NCI-H69 (cell line): ENCODE measurements at regions not wholly inside any gene's neighbourhood (a gene's known extent, or its start where the extent isn't known, plus 50 kb on each side); places are given as distances from the start of the nearest gene placed in this dataset.
A peak's percentile ranks its signal among the peaks of the same experiment; 100 is the strongest.
"Not testable (repeated sequence)": the region's sequence is repeated elsewhere in the genome, so short reads cannot be mapped to it uniquely, and the experiment has no call there.

ENCODE experiments used
- DNase-seq: peaks from one replicate; lab custom pipeline; 2025; lab: John Stamatoyannopoulos, UW

DNA sequence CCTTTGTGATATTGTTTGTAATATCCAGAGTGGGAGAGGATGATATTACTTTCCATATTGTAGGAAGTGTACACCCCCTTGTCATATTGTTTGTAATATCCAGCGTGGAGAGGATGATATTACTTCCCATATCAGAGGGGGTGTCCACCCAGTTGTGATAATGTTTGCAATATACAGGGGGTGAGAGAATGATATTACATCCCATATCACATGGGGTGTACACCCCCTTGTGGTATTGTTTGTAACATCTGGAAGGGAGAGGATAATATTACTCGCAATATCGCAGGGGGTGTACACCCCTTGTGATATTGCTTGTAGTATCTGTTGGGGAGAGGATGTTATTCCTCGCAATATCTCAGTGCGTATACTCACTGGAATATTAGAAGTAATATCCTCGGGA, 61.5 kb downstream of the PRSS23 start:
- DNase-seq, result peak; percentile 32

DNA sequence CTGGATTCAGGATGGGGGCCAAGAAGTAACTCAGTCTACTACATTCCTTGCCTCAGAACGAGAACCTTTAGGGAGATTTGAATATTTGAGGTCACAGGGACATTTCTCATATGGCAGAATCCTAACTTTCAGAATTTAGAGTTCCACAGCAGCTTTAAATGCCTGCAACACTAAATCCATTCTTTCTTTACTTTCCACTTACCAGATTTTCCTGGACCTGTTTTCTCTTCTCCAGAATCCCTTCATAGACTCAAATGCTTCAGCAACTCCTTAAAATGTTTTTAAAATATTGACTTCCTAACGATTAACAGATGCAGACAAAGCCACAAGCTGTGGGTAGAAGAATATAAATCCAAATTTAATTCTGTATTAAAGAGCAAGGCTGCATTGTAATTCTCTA, 63.1 kb downstream of the PRSS23 start:
- no peak for DNase-seq

DNA sequence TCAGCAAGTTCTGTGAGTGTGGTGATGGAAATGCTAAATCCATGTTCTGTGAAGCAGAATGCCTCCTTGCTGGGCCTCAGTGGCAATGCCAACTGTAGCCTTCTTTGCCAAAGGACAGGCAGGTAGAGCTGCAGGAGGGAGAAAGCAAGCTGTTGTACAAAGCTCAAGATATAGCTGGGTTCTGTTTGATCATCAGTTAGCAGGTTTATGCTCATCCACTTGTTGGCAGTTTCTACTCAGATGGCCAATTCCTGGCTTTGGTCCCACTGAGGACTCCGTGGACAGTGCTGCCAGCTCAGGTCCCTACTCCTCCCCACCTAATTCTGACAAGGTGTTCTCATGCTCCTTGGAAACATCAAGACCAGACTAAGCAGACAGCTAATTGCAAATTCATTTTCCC, 65.1 kb downstream of the PRSS23 start:
- no peak for DNase-seq

DNA sequence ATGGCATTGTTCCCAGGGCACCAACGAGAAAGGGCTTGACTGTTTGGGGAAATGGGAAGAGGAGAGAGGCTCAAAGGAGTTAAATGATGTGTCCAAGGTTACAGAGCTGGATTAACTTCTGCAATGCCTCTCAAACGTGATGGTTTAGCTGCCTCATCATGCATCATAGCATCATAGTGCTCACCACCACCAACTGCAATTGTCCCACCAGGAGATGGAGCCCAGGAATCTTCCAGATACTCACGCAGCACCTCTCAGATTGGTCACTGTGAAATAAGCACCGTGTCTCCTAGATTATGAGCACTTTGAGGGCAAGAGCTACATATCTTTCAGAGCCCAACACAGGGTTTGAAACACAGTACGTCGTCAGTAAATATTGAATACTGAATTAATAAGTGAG, 69.2 kb downstream of the PRSS23 start:
- no peak for DNase-seq

DNA sequence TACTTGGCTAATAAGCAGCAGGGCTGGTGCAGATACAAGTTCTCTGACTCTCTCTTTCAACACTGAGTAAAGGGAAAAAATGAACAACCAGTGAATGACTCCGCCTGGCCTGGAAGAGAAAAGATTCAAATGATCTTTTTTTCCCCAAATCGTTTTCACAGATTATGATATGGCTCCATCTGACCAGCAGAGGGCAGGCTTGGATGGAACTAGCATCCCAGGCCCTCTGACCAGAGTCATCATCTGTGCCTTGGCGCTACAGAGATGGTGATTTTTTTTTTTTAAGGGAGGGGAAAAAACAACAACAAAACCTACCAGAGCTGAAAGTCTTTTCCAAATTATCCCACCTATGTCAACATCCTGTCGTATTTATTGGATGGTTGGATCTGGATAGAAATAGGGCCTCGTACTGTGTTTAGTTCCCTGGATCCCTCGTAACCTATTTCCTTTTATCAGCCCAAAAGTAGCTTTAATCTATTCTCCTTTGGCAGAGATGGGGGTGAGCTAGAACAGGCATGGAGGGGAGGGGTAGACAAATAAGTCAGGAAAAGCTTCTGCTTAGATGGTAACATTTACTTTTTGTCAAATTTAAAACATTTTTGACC, 69.7 kb downstream of the PRSS23 start:
- peak; percentile 73 for DNase-seq

DNA sequence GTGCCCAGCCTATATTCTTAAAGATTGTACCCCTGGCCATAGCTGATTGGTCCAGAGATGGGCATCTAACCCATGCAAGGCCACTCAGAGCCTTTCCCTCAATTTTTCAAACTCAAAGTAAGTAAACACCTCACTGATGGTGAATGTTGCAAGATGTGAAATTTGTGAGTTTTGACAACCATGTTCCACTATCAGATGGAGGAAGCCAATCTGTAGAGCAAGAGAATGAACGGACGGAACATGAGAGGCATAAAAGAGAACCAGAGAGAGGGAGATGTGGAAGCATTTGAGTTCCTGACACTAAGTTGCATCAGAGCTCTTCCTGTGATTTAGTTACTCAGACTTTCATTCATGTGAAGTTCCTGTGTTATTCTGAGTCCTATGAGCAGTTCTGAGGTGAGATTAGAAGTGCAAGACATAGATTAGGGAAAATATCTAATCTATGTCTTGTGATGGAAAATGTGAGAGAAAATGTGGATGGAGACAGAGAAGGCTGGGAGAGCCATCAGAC, 73.3 kb downstream of the PRSS23 start:
- DNase-seq, result no peak

DNA sequence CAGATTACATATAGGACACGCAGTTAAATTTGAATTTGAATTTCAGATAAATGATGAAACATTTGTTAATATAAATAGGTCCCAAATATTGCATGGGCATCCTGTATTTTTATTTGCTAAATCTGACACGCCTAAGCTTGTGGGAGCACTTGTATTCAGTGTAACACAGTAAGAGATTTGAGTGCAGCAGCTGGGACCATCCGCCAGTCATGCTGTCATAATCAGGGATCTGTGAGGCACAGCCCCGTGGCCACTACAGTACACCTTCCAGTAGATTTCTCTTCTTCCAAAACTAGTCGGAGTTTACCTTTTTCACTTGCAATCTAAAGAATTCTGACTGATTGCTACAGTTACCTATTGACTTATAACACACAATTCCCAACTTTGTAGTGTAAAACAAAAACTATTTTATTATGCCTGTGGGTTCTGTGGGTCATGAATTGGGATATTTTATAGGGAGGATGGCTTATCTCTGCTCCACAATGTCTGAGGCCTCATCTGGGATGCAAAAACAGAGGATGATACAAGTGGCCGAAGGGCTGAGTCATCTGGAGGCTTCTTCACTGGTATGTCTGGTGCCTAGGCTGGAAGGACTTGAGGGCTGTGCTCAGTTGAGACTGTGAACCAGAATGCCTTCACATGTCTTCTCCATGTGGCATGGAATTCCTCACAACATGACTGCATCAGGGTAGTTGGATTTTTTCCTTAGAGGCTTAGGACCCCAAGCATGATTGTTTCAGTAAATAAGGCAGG, 74.1 kb downstream of the PRSS23 start:
- no peak for DNase-seq

DNA sequence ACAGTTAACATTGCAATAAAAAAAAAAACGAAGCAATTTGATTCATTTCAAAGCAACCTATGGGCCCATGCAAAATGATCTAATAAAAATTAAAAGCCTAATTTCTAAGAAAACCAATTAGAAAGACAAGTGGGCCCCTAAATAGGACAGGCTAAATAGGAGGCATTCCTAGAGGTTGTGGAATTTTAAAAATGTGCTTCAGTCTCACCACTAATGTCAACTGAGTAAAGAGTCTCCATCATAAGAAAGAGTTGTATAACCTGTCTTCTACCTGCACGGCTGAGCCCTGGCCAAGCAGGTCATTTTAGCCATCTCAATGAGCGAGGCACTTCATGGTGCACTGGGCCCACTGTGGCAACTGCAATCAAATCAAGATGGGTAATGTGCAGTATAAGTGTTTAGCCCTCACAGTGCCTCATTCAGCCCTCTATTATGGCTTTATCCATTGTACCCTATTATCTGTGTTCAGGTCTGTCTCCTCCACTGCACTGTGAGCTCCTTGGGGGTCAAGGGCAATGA, 76.4 kb downstream of the PRSS23 start:
- no peak for DNase-seq

DNA sequence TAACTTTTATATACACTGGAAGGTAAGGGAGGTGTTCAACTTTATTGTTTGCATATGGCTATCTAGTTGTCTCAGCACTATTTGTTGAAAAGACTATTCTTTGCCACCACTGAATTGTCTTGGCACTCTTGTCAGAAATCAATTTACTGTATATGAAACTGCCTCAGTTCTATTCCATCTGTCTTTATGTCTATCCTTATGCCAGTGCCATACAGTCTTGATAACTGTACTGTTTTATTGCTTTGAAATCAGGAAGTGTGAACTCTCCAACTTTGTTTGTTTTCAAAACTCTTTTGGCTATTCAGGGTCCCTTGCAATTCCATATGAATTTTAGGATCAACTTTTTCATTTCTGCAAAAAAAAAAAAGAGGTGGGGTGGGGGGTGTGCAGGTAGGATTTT, 77.2 kb downstream of the PRSS23 start:
- no peak for DNase-seq

DNA sequence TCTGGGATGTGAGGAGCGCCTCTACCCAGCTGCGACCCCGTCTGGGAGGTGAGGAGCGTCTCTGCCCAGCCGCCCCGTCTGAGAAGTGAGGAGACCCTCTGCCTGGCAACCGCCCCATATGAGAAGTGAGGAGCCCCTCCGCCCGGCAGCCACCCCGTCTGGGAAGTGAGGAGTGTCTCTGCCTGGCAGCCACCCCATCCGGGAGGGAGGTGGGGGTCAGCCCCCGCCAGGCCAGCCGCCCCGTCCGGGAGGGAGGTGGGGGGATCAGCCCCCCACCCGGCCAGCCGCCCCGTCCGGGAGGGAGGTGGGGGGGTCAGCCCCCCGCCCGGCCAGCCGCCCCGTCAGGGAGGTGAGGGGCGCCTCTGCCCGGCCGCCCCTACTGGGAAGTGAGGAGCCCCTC, 76.0 kb downstream of the FZD4 start:
- not testable (repeated sequence) for DNase-seq

DNA sequence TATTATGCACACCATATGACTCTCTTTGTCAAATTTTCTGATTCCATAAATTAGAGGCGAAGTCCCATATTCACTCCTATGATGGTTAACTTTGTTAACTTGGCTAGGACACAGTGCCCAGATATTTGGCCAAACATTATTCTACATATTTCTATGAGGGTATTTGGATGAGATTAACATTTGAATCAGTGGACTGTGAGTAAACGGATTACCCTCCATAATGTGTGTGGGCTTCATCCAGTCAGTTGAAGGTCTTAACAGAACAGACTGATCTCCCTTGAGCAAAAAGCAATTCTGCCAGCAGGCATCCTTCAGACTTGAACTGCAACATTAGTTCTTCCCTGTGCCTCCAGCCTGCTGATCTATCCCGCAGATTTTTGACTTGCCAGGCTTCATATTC, 69.9 kb downstream of the FZD4 start:
- DNase-seq, result no peak

DNA sequence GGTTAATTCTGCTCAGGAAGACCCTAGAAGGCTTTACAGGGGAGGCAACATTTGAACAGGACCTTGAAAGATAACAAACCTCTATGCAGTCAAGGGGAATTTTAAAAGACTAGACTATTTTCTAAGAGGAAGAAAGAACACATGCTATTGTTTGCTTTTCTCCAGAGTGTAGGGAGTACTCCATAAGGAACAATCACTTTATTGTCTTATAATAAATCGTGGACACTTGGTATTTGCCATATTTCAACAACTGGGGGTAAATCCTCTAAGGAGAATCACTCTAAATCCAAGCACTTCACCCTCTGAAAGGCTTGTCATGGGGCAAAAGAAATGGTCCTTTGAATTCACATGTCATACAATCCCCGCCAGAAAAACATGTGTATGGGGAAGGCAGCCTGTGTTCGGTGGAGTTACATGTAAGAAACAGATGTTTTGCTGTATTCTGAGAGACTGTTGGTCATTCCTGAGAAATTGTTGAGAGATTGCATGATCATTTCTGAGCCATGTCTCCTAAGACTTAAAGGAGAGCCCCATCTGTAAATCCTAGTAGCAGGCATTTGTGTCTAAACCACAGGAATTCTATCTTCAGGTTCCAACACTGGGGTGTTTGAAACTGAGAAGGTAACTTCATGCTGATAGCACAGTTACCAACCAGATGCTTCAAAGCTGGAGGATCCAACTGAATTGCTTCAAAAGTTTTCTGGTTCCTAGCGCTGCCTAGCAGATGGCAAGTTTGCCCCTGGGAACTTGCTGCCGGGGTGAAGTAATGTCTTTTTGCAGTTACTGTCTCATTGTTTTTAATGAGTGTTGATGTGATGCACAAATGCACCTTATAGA, 66.8 kb downstream of the FZD4 start:
- DNase-seq, result peak; percentile 58

DNA sequence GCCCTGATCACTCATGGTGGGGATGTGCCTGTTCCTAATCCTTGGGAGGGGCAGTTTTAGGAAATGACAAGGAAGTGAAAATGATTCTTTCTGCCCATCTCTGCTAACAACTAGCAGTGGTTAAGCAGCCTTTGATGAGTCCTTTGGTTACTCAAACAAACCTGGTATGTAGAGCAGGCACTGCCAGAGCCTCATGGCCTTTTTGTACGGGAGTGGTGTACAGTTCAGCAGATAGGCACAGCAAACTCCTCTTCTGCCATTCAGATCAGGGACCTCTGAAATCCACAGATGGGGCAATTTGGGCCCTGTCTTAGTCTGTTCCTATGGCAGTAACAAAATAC, 66.2 kb downstream of the FZD4 start:
- DNase-seq, result no peak

DNA sequence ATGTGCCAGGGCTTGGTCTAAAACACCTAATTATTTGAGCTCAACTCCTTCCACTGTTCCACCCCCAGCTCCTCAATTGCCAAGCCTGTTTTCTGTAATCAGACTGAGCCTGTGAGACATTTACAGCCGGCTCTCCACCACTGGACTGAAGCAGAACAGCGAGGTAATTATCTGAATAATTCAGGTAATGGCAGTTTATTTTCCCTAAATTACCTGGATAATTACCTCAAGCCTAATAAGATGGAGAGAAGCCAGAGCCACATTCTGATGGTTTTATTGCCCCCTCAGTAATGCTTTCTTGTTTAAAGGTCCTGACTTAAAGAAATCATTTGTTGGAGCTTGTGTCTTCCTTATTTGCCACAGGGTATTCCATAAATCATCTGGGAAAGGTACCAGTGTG, 64.2 kb downstream of the FZD4 start:
- peak; percentile 92 for DNase-seq

DNA sequence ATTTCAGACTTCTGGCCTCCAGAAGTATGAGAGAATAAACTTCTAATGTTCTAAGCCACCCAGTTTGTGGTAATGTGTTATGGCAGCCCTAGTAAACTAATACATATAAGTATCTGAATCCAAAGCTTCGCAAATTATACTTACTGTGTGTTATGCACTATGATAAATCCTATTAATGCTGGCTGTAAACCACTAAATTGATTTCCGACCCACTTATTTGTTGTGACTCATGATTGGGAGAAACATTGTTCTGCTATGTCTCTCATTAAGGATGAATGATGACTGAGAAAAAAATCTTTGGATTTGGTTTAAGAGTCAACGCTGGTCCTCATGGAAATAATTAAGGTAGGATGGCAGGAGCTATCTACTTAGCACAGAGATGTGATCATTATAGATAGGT, 62.0 kb downstream of the FZD4 start:
- DNase-seq, result no peak
